Gastroesophageal sphincter (tissue), 3 donors: ENCODE measurements at regions not wholly inside any gene's neighbourhood (a gene's known extent, or its start where the extent isn't known, plus 50 kb on each side); places are given as distances from the start of the nearest gene placed in this dataset.

ENCODE experiments used
- CTCF ChIP-seq, 4 experiments: fragments of 200-600 bp in 2 of 4; fragments of 450-650 bp in 2 of 4; sonication (generic) in 1 of 4; IDR thresholded peaks; one replicate each; pipeline ENCODE4 v1.5.1; 2017 to 2019; ENCODE audit warnings: antibody characterized with exemption in 4 of 4, mild to moderate bottlenecking in 2 of 4, moderate library complexity in 2 of 4
- EP300 ChIP-seq: sonication (generic); formaldehyde crosslinking; IDR thresholded peaks from one replicate; pipeline ENCODE4 v1.6.1; 2017; ENCODE audit warnings: antibody characterized with exemption, mild to moderate bottlenecking
- POLR2A ChIP-seq, 2 donors: fragments of 450-650 bp; IDR thresholded peaks; one replicate each; pipeline ENCODE4 v1.6.1; 2017; ENCODE audit warnings: antibody characterized with exemption in 2 of 2, mild to moderate bottlenecking in 2 of 2, moderate library complexity in 1 of 2
- POLR2AphosphoS5 ChIP-seq: sonication (generic); formaldehyde crosslinking; IDR thresholded peaks from one replicate; pipeline ENCODE4 v1.6.1; 2017; ENCODE audit warnings: antibody characterized with exemption

- no peak for TF ChIP-seq EP300
- no peak for TF ChIP-seq CTCF (IDR thresholded peaks at IDR 0.05)
- TF ChIP-seq POLR2A (IDR thresholded peaks at IDR 0.05), result no peak
- TF ChIP-seq POLR2AphosphoS5, result no peak
These were observed 468.2 kb downstream of the NUF2 start for GRCh38 chr1:163789911-163790310.
